ENCODE measurements at regions not wholly inside any gene's neighbourhood (a gene's known extent, or its start where the extent isn't known, plus 50 kb on each side); places are given as distances from the start of the nearest gene placed in this dataset.

- no peak for TF ChIP-seq CTCF (IDR thresholded peaks at IDR 0.05)
- no peak for TF ChIP-seq POLR2A (IDR thresholded peaks at IDR 0.05)
Observed at GRCh38 chr2:134150760-134151159, 103.1 kb upstream of the MGAT5 start.
